LNCAP (cell line): ENCODE measurements at regions not wholly inside any gene's neighbourhood (a gene's known extent, or its start where the extent isn't known, plus 50 kb on each side); places are given as distances from the start of the nearest gene placed in this dataset.

Experiments used
- TF ChIP-seq, protein P1 (sequence below): fragments of 450-650 bp; IDR thresholded peaks from 2 replicates; pipeline ENCODE4 v1.5.1; 2017; ENCODE audit warnings: mild to moderate bottlenecking

- TF ChIP-seq, protein P1, sequence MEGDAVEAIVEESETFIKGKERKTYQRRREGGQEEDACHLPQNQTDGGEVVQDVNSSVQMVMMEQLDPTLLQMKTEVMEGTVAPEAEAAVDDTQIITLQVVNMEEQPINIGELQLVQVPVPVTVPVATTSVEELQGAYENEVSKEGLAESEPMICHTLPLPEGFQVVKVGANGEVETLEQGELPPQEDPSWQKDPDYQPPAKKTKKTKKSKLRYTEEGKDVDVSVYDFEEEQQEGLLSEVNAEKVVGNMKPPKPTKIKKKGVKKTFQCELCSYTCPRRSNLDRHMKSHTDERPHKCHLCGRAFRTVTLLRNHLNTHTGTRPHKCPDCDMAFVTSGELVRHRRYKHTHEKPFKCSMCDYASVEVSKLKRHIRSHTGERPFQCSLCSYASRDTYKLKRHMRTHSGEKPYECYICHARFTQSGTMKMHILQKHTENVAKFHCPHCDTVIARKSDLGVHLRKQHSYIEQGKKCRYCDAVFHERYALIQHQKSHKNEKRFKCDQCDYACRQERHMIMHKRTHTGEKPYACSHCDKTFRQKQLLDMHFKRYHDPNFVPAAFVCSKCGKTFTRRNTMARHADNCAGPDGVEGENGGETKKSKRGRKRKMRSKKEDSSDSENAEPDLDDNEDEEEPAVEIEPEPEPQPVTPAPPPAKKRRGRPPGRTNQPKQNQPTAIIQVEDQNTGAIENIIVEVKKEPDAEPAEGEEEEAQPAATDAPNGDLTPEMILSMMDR: no peak
Observed at GRCh38 chr1:195701149-195701548, 907.1 kb downstream of the KCNT2 start.

GRCh38 chr1:195697130-195697529 is 911.1 kb downstream of the KCNT2 start:
- TF ChIP-seq, protein P1: no peak

DNA sequence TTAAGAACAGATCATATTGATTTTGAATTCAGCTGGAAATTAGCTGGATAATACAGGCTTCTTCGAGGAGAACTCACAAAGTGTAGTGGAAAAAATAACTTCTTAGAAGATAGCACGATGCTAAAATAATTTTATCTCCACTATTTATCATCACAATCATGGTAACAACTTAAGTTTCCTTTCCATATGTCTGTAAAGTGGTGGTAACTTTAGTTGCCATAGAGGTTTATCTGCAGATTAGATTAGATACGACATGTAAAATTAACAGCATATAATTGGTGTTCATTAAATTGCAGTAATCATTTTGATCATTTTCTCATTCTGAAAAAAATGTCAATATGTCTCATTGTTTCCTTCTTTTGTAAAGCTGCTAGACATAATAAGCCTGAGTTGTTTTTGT is 921.5 kb downstream of the KCNT2 start:
- TF ChIP-seq, protein P1: no peak

- TF ChIP-seq, protein P1: no peak
Observed at GRCh38 chr1:195664628-195665027, 943.6 kb downstream of the KCNT2 start.

GRCh38 chr1:195663549-195664280 is 944.5 kb downstream of the KCNT2 start:
- TF ChIP-seq, protein P1: no peak

- TF ChIP-seq, protein P1: no peak
Observed at GRCh38 chr1:195656780-195657179, 951.5 kb downstream of the KCNT2 start.

GRCh38 chr1:195637539-195637938 is 970.7 kb downstream of the KCNT2 start:
- TF ChIP-seq, protein P1: no peak

- TF ChIP-seq, protein P1: no peak
Observed at GRCh38 chr1:195618287-195618686, 990.0 kb downstream of the KCNT2 start.
